ENCODE measurements at regions not wholly inside any gene's neighbourhood (a gene's known extent, or its start where the extent isn't known, plus 50 kb on each side); places are given as distances from the start of the nearest gene placed in this dataset.

- H3K4me3 ChIP-seq (ENCODE audit: low read depth, low read length) = no peak overlapping the region
- no peaks in the 10 kb centered on the region for H3K36me3 ChIP-seq
- no peaks in the 10 kb centered on the region for H3K9me3 ChIP-seq
- DNase-seq = no peak
- no peaks in the 10 kb centered on the region for H3K27me3 ChIP-seq
- no peaks in the 10 kb centered on the region for H3K4me1 ChIP-seq
- no peak for TF ChIP-seq CTCF (IDR thresholded peaks at IDR 0.05; ENCODE audit: low read depth, low read length)
Observed at GRCh38 chr2:187213798-187214197, 234.3 kb downstream of the CALCRL start.

- no peak for DNase-seq
- Histone ChIP-seq H3K4me1 (no peaks in the 10 kb centered on the region), H3K36me3 (no peaks in the 10 kb centered on the region), H3K4me3 (ENCODE audit: low read depth, low read length) (no peak overlapping the region), H3K9me3 (no peaks in the 10 kb centered on the region), H3K27me3 (no peaks in the 10 kb centered on the region)
- no peak for TF ChIP-seq CTCF (IDR thresholded peaks at IDR 0.05; ENCODE audit: low read depth, low read length)
Observed at GRCh38 chr2:187210726-187211125, 237.3 kb downstream of the CALCRL start.

- H3K36me3 ChIP-seq = no peaks in the 10 kb centered on the region
- TF ChIP-seq CTCF (IDR thresholded peaks at IDR 0.05; ENCODE audit: low read depth, low read length) = no peak
- H3K4me1 ChIP-seq = no peaks in the 10 kb centered on the region
- H3K27me3 ChIP-seq = no peaks in the 10 kb centered on the region
- no peak for DNase-seq
- H3K9me3 ChIP-seq = no peaks in the 10 kb centered on the region
- no peak overlapping the region for H3K4me3 ChIP-seq (ENCODE audit: low read depth, low read length)
Observed at GRCh38 chr2:187208199-187208785, 239.8 kb downstream of the CALCRL start.

- Histone ChIP-seq H3K36me3 (no peaks in the 10 kb centered on the region), H3K9me3 (no peaks in the 10 kb centered on the region), H3K4me1 (no peaks in the 10 kb centered on the region), H3K27me3 (no peaks in the 10 kb centered on the region), H3K4me3 (ENCODE audit: low read depth, low read length) (no peak overlapping the region)
- DNase-seq = no peak
- TF ChIP-seq CTCF (IDR thresholded peaks at IDR 0.05; ENCODE audit: low read depth, low read length) = no peak
Observed at GRCh38 chr2:187207126-187207525, 240.9 kb downstream of the CALCRL start.

- Histone ChIP-seq H3K4me3 (ENCODE audit: low read depth, low read length) (no peak overlapping the region), H3K4me1 (no peaks in the 10 kb centered on the region), H3K9me3 (no peaks in the 10 kb centered on the region), H3K36me3 (no peaks in the 10 kb centered on the region), H3K27me3 (no peaks in the 10 kb centered on the region)
- no peak for TF ChIP-seq CTCF (IDR thresholded peaks at IDR 0.05; ENCODE audit: low read depth, low read length)
- no peak for DNase-seq
Observed at GRCh38 chr2:187206471-187206870, 241.6 kb downstream of the CALCRL start.

- TF ChIP-seq CTCF (IDR thresholded peaks at IDR 0.05; ENCODE audit: low read depth, low read length) = no peak
- Histone ChIP-seq H3K4me3 (ENCODE audit: low read depth, low read length) (no peak overlapping the region), H3K9me3 (no peaks in the 10 kb centered on the region)
Observed at GRCh38 chr2:187206071-187206470, 242.0 kb downstream of the CALCRL start.

More at GRCh38 chr2:187206071-187206470, 242.0 kb downstream of the CALCRL start:
- H3K27me3 ChIP-seq = no peaks in the 10 kb centered on the region
- DNase-seq = no peak
- H3K4me1 ChIP-seq = no peaks in the 10 kb centered on the region
- H3K36me3 ChIP-seq = no peaks in the 10 kb centered on the region

Measured in BE2C (cell line).